NCI-H524 (cell line): ENCODE measurements at regions not wholly inside any gene's neighbourhood (a gene's known extent, or its start where the extent isn't known, plus 50 kb on each side); places are given as distances from the start of the nearest gene placed in this dataset.

Experiments
- DNase-seq, 2 experiments: peaks; one replicate each; lab custom pipeline; 2025; lab: John Stamatoyannopoulos, UW

GRCh38 chr3:96169111-96169766 is 645.2 kb upstream of the EPHA6 start:
- DNase-seq = no peak

DNA sequence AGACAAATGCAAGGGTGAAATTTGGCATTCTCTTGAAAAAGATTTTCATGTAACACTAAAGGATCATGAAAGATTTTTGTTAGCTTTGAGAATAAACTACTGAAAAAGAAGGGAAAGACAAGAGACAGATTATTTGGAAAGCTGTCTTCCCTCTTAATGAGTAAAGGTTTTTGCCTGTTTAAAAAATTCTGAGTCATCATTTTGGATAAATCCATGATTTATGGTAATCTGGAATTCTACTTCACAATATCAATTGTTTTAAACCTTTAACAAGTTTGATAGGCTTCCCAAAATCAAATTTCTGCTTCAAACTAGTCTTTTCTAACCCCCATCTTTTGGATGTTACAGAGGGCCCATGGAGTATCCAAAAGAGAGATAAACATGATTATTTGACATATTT is 641.5 kb upstream of the EPHA6 start:
- DNase-seq = no peak

DNA sequence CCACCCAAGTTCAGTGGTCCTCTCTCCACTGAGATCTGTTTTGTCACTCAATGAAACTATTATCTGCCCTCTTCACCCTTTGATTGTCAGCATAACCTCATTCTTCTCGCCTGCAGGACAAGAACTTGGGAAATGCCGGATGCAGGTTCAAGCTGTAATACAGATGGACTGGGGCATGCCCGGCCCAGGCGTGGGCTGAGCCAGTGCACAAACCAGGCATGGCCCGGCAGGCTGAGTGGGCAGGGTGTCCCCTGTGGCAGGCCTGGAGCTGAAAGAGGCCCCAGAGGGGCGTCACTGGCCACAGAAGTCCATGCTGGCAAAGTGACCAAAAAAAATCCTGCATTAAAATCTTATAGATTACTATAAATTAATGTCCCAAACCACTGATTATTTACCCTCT is 638.9 kb upstream of the EPHA6 start:
- no peak for DNase-seq

GRCh38 chr3:96182756-96183155 is 631.6 kb upstream of the EPHA6 start:
- DNase-seq = no peak

DNA sequence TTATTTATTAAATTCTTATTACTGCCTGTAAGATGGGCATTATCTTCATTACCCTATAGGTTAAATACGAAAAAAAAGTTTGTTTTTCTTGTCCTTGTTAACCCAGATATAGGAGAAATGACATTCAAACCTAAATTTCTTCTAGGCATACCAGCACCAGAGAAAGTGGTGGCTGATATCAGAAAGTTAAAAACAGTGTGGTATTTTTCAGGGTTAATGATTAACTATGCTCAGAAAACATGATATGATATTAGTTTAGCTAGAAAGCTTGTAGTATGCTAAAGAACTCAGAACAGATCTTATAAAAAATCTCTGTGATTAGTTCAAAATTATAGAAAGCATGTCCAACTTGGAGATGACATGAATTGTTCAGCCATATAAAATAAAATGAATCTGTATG is 630.5 kb upstream of the EPHA6 start:
- DNase-seq = no peak

- DNase-seq = no peak
Measured at GRCh38 chr3:96190024-96190616, 624.3 kb upstream of the EPHA6 start.

GRCh38 chr3:96192966-96193550 is 621.3 kb upstream of the EPHA6 start:
- DNase-seq = no peak

DNA sequence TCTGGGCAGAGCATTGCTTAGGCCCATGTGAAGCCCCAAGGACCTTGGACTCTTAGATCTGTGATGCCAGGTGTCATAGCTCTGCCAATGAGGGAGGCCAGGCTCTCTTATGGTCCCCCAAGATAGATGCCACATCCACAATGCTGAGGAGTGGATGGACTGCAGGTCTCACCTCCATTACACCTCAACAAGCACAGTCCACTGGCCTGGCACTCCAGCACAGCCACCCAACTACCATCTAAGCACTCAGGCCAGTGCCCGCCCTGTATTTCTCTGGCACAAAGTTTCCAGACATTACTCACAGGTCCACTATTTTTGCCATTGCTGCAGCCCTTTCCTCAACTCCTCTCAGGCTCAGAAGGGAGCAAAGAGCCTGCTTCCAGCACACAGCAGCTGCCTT is 613.5 kb upstream of the EPHA6 start:
- DNase-seq = no peak

DNA sequence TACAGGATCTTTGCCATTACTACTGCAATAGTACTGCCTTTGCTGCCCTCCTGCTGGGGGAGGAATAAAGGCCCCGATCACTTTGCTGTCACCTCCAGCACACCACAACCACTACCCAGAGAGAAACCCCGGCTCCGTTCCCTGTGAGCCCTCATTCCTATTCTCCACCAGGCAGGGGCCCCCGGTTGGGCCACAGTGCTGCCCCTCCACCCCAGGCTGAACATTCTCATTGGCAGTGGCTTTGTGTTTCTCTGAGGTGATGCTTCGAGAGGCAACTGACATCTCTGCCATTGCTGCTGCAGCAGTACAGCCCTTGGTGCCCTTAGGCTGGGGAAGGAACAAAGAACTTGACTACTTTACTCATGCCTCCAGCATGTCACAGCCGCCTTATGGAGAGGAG is 612.9 kb upstream of the EPHA6 start:
- DNase-seq = no peak

GRCh38 chr3:96202181-96202580 is 612.2 kb upstream of the EPHA6 start:
- no peak for DNase-seq

DNA sequence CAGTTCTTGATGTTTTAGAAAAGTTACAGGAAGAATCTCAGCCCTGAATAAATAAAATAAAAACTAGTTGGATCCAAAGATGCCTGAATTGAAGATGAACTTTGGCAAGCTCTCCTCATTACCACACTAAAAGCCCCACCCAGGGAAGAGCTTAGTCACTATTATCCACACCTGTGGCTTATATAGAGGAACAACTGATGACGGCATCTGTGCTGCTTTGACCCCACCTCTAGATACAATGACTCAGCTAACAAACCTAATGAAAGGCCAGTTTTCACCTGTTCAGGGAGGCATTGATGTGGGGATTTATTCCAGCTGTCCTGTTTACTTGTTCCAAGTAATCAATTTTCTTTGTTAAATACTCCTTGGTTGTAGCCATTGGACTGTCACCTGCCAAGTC is 604.7 kb upstream of the EPHA6 start:
- no peak for DNase-seq

- no peak for DNase-seq
Measured at GRCh38 chr3:96213393-96213792, 601.0 kb upstream of the EPHA6 start.

- no peak for DNase-seq
Measured at GRCh38 chr3:96214941-96215340, 599.5 kb upstream of the EPHA6 start.

- no peak for DNase-seq
Measured at GRCh38 chr3:96225494-96225893, 588.9 kb upstream of the EPHA6 start.

DNA sequence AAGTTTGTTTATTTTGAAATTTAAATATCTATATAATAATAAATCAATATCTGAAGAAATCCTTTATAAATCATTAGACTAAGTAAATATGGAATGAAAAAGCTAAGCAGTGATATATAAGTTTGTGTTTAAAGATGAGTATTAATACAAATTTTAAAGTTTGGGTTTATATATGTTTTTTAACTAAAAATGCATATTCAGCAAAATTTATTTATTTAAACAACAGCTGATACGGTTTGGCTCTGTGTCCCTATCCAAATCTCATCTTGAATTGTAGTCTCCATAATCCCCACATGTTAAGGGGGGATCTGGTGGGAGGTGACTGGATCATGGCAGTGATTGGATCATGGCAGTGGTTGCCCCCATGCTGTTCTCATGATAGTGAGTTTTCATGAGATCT is 580.7 kb upstream of the EPHA6 start:
- DNase-seq = no peak

DNA sequence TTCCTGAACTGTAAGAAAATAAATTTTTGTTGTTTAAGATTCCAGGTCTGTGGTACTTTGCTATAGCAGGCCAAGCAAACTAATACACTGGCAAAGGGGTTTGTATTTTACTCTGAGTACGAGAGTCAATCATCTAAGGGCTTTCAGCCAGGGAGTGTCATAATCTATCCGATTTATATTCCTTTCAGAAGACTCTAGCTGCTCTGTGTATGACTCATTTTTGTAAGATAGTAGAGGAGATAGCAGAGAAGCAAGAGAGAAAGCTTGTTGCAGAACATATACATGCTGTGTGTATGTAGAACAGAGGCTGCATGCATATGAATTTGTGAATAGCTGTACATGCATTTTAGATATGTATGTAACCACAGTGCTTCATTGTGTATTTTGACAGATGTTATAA is 577.9 kb upstream of the EPHA6 start:
- no peak for DNase-seq

DNA sequence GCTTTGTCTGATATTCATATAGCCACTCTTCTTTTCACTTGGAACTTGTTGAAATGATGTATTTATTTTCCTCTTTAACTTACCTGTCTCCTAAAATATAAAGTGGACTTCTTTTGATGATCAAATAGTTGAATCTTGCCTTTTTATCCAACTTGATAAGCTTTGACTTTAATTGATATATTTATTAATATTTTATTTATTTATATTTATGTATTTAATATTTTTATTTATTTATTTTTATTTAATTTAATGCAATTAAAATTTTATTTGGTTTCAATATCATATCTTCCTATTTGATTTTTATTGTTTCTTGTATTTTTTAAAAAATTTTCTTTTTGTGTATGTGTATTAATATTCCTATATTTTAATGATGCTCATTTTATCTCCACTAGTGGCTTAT is 555.1 kb upstream of the EPHA6 start:
- DNase-seq = no peak

DNA sequence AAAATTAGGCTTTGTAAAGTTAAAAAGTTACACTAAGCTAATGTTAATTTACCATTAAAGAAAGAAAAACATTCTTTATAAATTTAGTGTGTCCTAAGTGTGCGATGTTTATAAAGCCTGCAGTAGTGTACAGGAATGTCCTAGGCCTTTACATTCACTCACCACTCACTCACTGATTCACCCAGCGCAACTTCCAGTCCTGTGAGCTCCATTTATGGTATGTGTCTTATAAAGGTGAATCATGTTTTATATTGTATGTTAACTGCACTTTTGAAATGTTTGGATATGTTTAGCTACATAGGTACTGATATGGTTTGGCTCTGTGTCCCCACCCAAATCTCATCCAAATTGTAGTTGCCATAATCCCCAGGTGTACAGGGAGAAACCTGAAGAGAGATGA is 549.7 kb upstream of the EPHA6 start:
- DNase-seq = no peak

DNA sequence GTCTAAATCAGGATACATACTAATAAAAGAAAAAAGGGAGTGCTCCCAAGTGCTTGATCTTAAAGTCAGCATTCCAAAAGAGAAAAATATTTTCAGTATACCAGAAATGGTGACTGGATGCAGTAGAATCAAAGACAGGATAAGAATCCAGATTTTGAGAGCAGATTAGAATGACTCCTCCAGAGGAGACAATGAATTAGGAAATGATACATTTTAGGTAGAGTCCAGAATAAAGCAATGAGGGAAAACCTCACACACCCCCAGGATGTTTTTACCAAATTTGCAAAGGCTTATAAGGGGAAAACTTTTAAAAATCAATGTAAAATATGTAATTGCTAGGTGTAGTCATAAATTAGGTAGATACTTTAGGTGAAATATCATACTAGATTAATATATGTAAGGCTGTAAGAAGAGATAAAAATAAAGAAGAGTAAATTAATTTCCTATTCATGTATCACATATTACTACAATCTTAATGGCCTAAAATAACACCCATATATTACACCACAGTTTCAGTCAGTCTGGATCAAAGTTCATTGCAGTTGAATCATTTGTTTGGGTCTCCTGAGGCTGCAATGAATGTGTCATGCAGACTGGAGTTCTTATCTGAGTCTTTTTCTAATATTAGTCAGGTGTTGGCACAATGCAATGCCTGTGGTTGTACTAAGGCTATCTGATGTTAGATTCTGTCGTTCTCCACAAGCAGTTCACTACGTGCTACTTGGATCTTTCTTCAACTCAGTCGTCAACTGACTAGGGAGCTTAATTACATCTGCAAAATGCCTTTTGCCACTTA is 547.8 kb upstream of the EPHA6 start:
- DNase-seq = no peak

DNA sequence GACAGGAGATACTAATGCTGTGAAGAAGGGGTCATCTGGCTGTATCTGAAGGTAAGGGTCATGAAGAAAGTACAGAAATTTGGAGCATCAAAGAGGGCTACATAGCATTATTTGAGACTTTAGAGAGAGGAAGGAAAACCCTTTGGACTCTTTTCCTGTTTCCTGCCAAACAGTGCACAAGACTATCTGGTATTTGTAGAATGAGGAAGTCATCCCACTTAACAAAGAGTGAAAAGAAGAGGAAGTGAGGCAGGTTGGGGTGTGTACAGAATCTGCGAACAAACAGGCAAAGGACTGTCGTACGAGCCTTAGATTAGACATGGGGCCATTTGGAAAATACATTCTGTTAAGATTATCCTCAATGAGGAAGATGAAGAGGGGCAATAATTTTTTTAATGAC is 546.8 kb upstream of the EPHA6 start:
- DNase-seq = no peak

- no peak for DNase-seq
Measured at GRCh38 chr3:96294143-96294542, 520.3 kb upstream of the EPHA6 start.

DNA sequence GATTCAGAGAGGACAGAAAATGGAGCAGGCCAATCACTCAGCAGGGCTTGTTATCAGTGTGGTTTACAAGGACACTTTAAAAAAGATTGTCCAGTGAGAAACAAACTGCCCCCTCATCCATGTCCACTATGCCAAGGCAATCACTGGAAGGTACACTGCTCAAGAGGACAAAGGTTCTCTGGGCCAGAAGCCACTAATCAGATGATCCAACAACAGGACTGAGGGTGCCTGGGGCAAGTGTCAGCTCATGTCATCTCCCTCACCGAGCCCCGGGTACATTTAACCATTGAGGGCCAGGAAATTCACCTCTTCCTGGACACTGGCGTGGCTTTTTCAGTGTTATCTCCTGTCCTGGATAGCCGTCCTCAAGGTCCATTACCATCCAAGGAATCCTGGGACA is 513.7 kb upstream of the EPHA6 start:
- DNase-seq = no peak

GRCh38 chr3:96319166-96319565 is 495.2 kb upstream of the EPHA6 start:
- peak; percentile 60 to 89 for DNase-seq
